ENCODE measurements at regions not wholly inside any gene's neighbourhood (a gene's known extent, or its start where the extent isn't known, plus 50 kb on each side); places are given as distances from the start of the nearest gene placed in this dataset.
"Not testable (repeated sequence)": the region's sequence is repeated elsewhere in the genome, so short reads cannot be mapped to it uniquely, and the experiment has no call there.

GRCh38 chr5:36489505-36489904 is 116.9 kb upstream of the SLC1A3 start:
- no peak for DNase-seq

- DNase-seq, result no peak
Observed at GRCh38 chr5:36491856-36492255, 114.5 kb upstream of the SLC1A3 start.

- DNase-seq, result no peak
Observed at GRCh38 chr5:36492984-36493654, 113.3 kb upstream of the SLC1A3 start.

GRCh38 chr5:36494028-36494427 is 112.4 kb upstream of the SLC1A3 start:
- no peak for DNase-seq

- DNase-seq, result no peak
Observed at GRCh38 chr5:36494841-36495601, 111.4 kb upstream of the SLC1A3 start.

- DNase-seq, result no peak
Observed at GRCh38 chr5:36495611-36496010, 110.8 kb upstream of the SLC1A3 start.

- no peak for DNase-seq
Observed at GRCh38 chr5:36496471-36496870, 109.9 kb upstream of the SLC1A3 start.

GRCh38 chr5:36502608-36503007 is 103.8 kb upstream of the SLC1A3 start:
- DNase-seq, result peak; percentile 45

GRCh38 chr5:36505021-36505420 is 101.4 kb upstream of the SLC1A3 start:
- no peak for DNase-seq

- DNase-seq, result peak; percentile 53
Observed at GRCh38 chr5:36507332-36507952, 99.0 kb upstream of the SLC1A3 start.

- DNase-seq, result not testable (repeated sequence)
Observed at GRCh38 chr5:36508331-36508730, 98.1 kb upstream of the SLC1A3 start.

- DNase-seq, result not testable (repeated sequence)
Observed at GRCh38 chr5:36513647-36514046, 92.8 kb upstream of the SLC1A3 start.

- no peak for DNase-seq
Observed at GRCh38 chr5:36519881-36520280, 86.5 kb upstream of the SLC1A3 start.

GRCh38 chr5:36521219-36521618 is 85.2 kb upstream of the SLC1A3 start:
- no peak for DNase-seq

GRCh38 chr5:36521838-36522745 is 84.3 kb upstream of the SLC1A3 start:
- DNase-seq, result no peak

- no peak for DNase-seq
Observed at GRCh38 chr5:36522746-36523065, 83.7 kb upstream of the SLC1A3 start.

- DNase-seq, result no peak
Observed at GRCh38 chr5:36523450-36523849, 83.0 kb upstream of the SLC1A3 start.

GRCh38 chr5:36523926-36524325 is 82.5 kb upstream of the SLC1A3 start:
- no peak for DNase-seq

- DNase-seq, result no peak
Observed at GRCh38 chr5:36526537-36526936, 79.9 kb upstream of the SLC1A3 start.

GRCh38 chr5:36528588-36528987 is 77.8 kb upstream of the SLC1A3 start:
- DNase-seq, result no peak

GRCh38 chr5:36529142-36529541 is 77.3 kb upstream of the SLC1A3 start:
- DNase-seq, result no peak

- DNase-seq, result no peak
Observed at GRCh38 chr5:36530215-36530614, 76.2 kb upstream of the SLC1A3 start.

GRCh38 chr5:36531401-36531800 is 75.0 kb upstream of the SLC1A3 start:
- no peak for DNase-seq

Data from left hindlimb (tissue), 1 donor.